ENCODE measurements at regions not wholly inside any gene's neighbourhood (a gene's known extent, or its start where the extent isn't known, plus 50 kb on each side); places are given as distances from the start of the nearest gene placed in this dataset.

GRCh38 chr12:88419794-88420193 is 160.5 kb downstream of the KITLG start:
- no peak for DNase-seq

GRCh38 chr12:88420457-88420856 is 159.8 kb downstream of the KITLG start:
- no peak for DNase-seq

DNA sequence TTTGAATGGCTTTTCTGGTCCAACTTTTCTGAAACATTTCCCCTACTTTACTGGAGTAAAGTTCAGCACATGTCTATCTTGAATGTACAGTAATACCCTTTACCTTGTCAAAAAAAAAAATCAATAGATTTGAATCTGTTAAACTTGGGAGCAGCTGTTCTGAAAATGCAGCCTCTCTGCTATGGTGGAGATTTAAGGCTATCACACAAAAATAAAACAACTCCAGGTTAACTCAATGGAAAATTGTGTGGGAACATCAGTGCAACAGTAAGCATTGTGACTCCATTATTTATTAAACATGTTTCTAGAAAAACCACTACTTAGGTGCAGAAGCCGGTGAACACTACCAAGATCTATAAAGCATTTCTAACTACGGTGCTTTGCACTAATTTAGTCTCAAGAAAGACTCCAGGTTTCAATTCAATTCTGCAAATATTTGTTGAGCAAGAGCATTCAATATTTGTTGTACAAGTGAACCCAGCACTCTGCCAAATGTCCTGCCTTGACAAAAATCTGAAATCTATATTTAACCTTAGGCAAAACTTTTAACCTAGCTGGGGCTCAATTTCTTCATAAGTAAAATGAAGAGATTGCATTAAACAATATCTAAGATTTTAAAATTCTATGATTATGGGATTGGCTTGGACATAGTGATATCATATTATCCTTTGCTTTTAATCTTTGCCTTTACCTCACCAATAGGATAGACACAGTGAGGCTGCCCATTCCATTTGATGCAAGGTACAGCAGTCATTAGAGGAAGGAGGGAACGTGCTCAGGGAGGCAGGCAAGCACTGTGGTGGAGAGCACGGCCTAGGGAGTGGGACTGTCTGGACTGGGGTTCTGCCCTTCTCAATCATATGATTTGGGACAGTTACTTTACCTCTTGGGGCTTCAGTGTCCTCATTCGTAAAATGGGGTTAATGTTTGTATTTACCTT is 155.2 kb downstream of the KITLG start:
- DNase-seq, result no peak

- DNase-seq, result no peak
These were observed 151.9 kb downstream of the KITLG start for GRCh38 chr12:88428350-88428749.

DNA sequence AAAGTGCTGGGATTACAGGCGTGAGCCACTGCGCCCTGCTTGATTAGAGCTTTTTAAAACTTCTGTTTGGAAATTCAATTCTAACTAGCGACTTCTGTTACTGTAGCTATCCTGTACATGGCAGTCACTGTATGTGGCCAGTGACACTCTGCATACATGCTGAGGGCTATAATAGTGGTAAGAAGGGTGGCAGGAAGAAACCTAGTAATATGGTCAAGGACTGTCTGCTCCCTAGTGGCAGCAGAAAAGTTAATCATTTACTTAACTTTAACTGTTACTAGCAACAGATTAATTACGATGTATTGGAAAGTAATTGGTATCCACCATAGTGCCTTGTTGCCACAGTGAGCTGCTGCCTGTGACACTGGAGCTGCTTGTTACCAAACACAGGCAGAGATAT is 149.0 kb downstream of the KITLG start:
- DNase-seq, result no peak

- DNase-seq, result no peak
These were observed 147.5 kb downstream of the KITLG start for GRCh38 chr12:88432531-88433490.

GRCh38 chr12:88433997-88434703 is 146.1 kb downstream of the KITLG start:
- no peak for DNase-seq

DNA sequence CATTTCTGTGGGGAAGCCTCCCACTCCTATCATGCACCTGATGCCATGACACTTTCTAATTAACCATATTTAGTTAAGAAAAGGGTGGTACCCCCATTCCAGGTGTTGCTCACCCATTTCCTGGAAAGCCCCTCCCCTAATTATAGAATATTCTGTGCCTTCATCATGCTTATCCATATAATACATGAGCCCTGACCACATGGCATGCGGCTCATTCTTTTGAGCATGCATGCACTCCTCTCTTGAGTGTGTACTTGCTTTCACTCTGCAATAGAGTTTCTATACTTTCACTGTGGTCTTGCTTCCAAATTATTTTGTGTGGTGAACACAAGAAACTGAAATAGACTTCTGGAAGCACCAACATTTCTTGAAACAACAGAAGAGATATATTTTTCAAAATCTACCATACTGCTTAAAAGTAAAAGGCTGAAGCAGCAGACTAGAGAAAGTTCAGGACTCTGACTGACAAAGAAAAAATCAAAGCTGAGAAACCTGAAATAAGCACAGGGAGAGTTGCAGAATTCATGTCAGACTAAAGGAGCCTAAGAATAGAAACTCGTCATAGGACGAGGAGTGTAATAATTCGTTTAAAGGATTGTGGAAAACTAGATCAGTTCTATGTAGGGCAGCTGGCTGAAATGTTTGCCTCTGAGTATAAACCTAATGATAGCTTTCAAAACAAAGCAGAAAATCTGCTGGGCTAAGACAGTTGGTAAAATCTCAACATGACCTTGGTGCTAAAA is 144.8 kb downstream of the KITLG start:
- DNase-seq, result no peak

DNA sequence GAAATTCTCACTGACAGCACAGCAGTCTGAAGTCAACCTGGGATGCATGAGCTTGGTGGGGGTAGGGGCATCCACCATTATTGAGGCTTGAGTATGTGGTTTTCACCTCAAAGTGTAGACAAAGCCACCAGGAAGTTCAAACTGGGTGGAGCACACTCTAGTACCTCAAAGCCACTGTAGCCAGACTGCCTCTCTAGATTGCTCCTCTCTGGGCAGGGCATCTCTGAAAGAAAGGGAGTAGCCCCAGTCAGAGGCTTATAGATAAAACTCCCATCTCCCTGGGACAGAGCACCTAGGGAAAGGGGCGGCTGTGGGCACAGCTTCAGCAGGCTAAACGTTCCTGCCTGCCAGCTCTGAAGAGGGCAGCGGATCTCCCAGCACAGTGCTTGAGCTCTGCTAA is 143.0 kb downstream of the KITLG start:
- DNase-seq, result no peak

All from DMS153 (cell line).